Neural crest cell (in vitro differentiated cells): ENCODE measurements at regions not wholly inside any gene's neighbourhood (a gene's known extent, or its start where the extent isn't known, plus 50 kb on each side); places are given as distances from the start of the nearest gene placed in this dataset.

Experiments
- DNase-seq: peaks from one replicate; pipeline ENCODE4 v3.0.0; 2021; ENCODE audit warnings: low read depth, mixed read lengths, low spot score
- H3K27ac Mint-ChIP-seq: one replicate; pipeline ENCODE4 v1.8.0; 2021; ENCODE audit warnings: mild to moderate bottlenecking, mixed read lengths; ENCODE audit not compliant: unreplicated experiment
- H3K27me3 Mint-ChIP-seq: 2 replicates; pipeline ENCODE4 v1.8.0; 2021; ENCODE audit warnings: low read depth, mild to moderate bottlenecking, mixed read lengths
- H3K36me3 Mint-ChIP-seq: 2 replicates; pipeline ENCODE4 v1.8.0; 2021; ENCODE audit warnings: low read depth, mild to moderate bottlenecking, mixed read lengths
- H3K4me1 Mint-ChIP-seq: 2 replicates; pipeline ENCODE4 v1.8.0; 2021; ENCODE audit warnings: mixed read lengths
- H3K4me3 Mint-ChIP-seq: one replicate; pipeline ENCODE4 v1.8.0; 2021; ENCODE audit warnings: mild to moderate bottlenecking, mixed read lengths
- H3K9me3 Mint-ChIP-seq: 2 replicates; pipeline ENCODE4 v1.8.0; 2021; ENCODE audit warnings: mixed read lengths
- CTCF ChIP-seq: fragments of 200-600 bp; sonication (generic); conservative IDR thresholded peaks from 2 replicates; pipeline ENCODE4 v1.5.0; 2021; ENCODE audit warnings: antibody characterized with exemption, mild to moderate bottlenecking

- DNase-seq: no peak
- Mint-ChIP-seq H3K9me3 (no peaks in the 10 kb centered on the region), H3K36me3 (no peaks in the 10 kb centered on the region), H3K27me3 (peaks cover 15% of the 10 kb centered on the region), H3K4me1 (no peaks in the 10 kb centered on the region), H3K4me3 (no peak overlapping the region), H3K27ac (peak overlapping the region; percentile 69)
- TF ChIP-seq CTCF: no peak
Measured at GRCh38 chr5:159427180-159428012, 97.1 kb upstream of the IL12B start.

- H3K36me3 Mint-ChIP-seq: no peaks in the 10 kb centered on the region
- no peak overlapping the region for H3K4me3 Mint-ChIP-seq
- H3K9me3 Mint-ChIP-seq: no peaks in the 10 kb centered on the region
- no peak for TF ChIP-seq CTCF
- no peak for DNase-seq
- H3K27me3 Mint-ChIP-seq: peaks cover 29% of the 10 kb centered on the region
- H3K4me1 Mint-ChIP-seq: peaks cover 4% of the 10 kb centered on the region
- no peak overlapping the region for H3K27ac Mint-ChIP-seq
Measured at GRCh38 chr5:159430361-159431012, 100.2 kb upstream of the IL12B start.

- peaks cover 4% of the 10 kb centered on the region for H3K4me1 Mint-ChIP-seq
- no peak overlapping the region for H3K27ac Mint-ChIP-seq
- H3K4me3 Mint-ChIP-seq: no peak overlapping the region
- H3K36me3 Mint-ChIP-seq: no peaks in the 10 kb centered on the region
- H3K9me3 Mint-ChIP-seq: no peaks in the 10 kb centered on the region
- peaks cover 26% of the 10 kb centered on the region for H3K27me3 Mint-ChIP-seq
- TF ChIP-seq CTCF: no peak
- DNase-seq: no peak
Measured at GRCh38 chr5:159435855-159436254, 105.6 kb upstream of the IL12B start.

- H3K9me3 Mint-ChIP-seq: no peaks in the 10 kb centered on the region
- no peak for DNase-seq
- TF ChIP-seq CTCF: no peak
- no peak overlapping the region for H3K27ac Mint-ChIP-seq
- no peaks in the 10 kb centered on the region for H3K36me3 Mint-ChIP-seq
- H3K4me3 Mint-ChIP-seq: no peak overlapping the region
- H3K4me1 Mint-ChIP-seq: peaks cover 4% of the 10 kb centered on the region
- peaks cover 21% of the 10 kb centered on the region for H3K27me3 Mint-ChIP-seq
Measured at GRCh38 chr5:159438092-159438491, 107.8 kb upstream of the IL12B start.

- TF ChIP-seq CTCF: no peak
- no peak for DNase-seq
- H3K9me3 Mint-ChIP-seq: no peaks in the 10 kb centered on the region
- H3K27ac Mint-ChIP-seq: no peak overlapping the region
- peaks cover 4% of the 10 kb centered on the region for H3K4me1 Mint-ChIP-seq
- peaks cover 16% of the 10 kb centered on the region for H3K27me3 Mint-ChIP-seq
- no peaks in the 10 kb centered on the region for H3K36me3 Mint-ChIP-seq
- no peak overlapping the region for H3K4me3 Mint-ChIP-seq
Measured at GRCh38 chr5:159439002-159439401, 108.7 kb upstream of the IL12B start.
